ENCODE measurements at regions not wholly inside any gene's neighbourhood (a gene's known extent, or its start where the extent isn't known, plus 50 kb on each side); places are given as distances from the start of the nearest gene placed in this dataset.
"Not testable (repeated sequence)": the region's sequence is repeated elsewhere in the genome, so short reads cannot be mapped to it uniquely, and the experiment has no call there.

DNA sequence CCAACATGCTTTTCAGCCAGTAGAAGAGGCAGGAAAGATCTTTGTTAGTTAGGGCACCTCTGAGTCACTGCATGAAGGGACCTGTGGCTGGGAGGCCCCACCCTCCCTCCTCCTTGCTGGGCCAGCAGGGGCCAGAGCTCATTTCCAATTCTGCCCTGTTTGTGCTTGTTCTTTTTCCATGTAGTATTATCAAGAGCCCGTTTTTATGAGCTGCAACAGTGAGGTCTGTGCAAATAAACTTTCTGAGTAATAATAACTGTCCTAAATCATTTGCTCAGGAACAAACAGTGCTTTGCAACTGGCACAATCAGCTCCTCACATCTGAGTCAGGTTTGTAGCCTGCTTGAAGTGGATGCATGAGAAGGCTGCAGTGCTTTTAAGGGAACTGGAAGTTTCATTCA, 128.0 kb downstream of the ARL4C start:
- H3K9me3 ChIP-seq (ENCODE audit: control extremely low read depth in 1 of 5, control insufficient read depth in 4 of 5, insufficient read depth in 2 of 5, low read depth in 1 of 5, low read length in 4 of 5) = no peaks in the 10 kb centered on the region
- POLR2A ChIA-PET = no interaction called here
- peaks cover 0 to 14% (median 0%) of the 10 kb centered on the region in 5 experiments for H3K27me3 ChIP-seq (replicated peaks in 2 of 5; ENCODE audit: control insufficient read depth in 4 of 5, insufficient read depth in 5 of 5, low read length in 4 of 5)
- peak in 2 of 3 donors; percentile 24 to 38 for DNase-seq
- WGBS (ENCODE audit: insufficient coverage) = 50% methylated on average over 1 of the region's 1 CpG
- H3K4me1 ChIP-seq (ENCODE audit: control extremely low read depth in 1 of 4, control insufficient read depth in 4 of 4, insufficient read depth in 4 of 4, low read length in 3 of 4) = peaks cover 0 to 6% (median 0%) of the 10 kb centered on the region in 4 experiments
- H3K4me3 ChIP-seq (ENCODE audit: control insufficient read depth in 1 of 7, extremely low read depth in 1 of 7, insufficient read depth in 4 of 7, low read depth in 2 of 7, low read length in 6 of 7) = no peak overlapping the region
- no peak overlapping the region for H3K27ac ChIP-seq (ENCODE audit: insufficient read depth in 1 of 2, low read depth in 1 of 2, low read length in 2 of 2, poor library complexity in 1 of 2, severe bottlenecking in 2 of 2)
- CTCF ChIA-PET = no interaction called here
- no peaks in the 10 kb centered on the region for H3K36me3 ChIP-seq (ENCODE audit: control insufficient read depth in 4 of 4, insufficient read depth in 4 of 4, low read length in 3 of 4)

DNA sequence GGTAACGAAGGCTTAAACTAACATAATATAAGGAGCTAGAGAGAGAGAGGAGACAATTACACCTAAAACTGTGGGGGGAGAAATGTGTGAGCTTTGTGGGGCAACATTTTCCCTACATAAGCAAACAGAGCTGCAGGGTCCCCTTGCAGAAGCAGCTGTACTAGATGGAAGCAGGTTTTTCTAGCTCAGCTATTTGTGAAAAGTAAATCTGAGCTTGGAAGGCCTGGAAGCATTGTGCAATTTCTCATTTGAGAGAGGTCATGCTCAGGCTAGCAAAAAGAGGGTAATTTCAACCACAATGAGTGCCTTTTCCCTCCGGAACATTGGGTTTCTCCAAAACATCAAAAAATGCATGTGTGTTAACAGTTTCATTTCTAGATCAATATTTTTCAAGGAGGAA, 130.0 kb downstream of the ARL4C start:
- H3K4me1 ChIP-seq (ENCODE audit: control extremely low read depth in 1 of 4, control insufficient read depth in 4 of 4, insufficient read depth in 4 of 4, low read length in 3 of 4) = peaks cover 0 to 6% (median 0%) of the 10 kb centered on the region in 4 experiments
- ChIA-PET CTCF (no interaction called here), POLR2A (no interaction called here)
- no CpG with 5 or more reads among the region's 2 CpGs for WGBS (ENCODE audit: insufficient coverage)
- peaks cover 0 to 32% (median 0%) of the 10 kb centered on the region in 5 experiments for H3K27me3 ChIP-seq (replicated peaks in 2 of 5; ENCODE audit: control insufficient read depth in 4 of 5, insufficient read depth in 5 of 5, low read length in 4 of 5)
- no peak overlapping the region for H3K4me3 ChIP-seq (ENCODE audit: control insufficient read depth in 1 of 7, extremely low read depth in 1 of 7, insufficient read depth in 4 of 7, low read depth in 2 of 7, low read length in 6 of 7)
- no peak overlapping the region for H3K27ac ChIP-seq (ENCODE audit: insufficient read depth in 1 of 2, low read depth in 1 of 2, low read length in 2 of 2, poor library complexity in 1 of 2, severe bottlenecking in 2 of 2)
- no peak for DNase-seq
- H3K36me3 ChIP-seq (ENCODE audit: control insufficient read depth in 4 of 4, insufficient read depth in 4 of 4, low read length in 3 of 4) = no peaks in the 10 kb centered on the region
- no peaks in the 10 kb centered on the region for H3K9me3 ChIP-seq (ENCODE audit: control extremely low read depth in 1 of 5, control insufficient read depth in 4 of 5, insufficient read depth in 2 of 5, low read depth in 1 of 5, low read length in 4 of 5)

DNA sequence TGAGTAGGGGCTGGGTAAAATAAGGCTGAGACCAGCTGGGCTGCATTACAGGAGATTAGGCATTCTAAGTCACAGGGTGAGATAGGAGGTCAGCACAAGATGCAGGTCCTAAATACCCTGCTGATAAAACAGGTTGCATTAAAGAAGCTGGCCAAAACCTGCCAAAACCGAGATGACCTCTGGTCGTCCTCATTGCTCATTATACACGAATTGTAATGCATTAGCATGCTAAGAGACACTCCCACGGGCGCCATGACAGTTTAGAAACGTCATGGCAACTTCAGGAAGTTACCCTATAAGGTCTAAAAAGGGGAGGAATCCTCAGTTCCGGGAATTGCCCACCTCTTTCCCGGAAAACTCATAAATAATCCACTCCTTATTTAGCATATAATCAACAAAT, 132.2 kb downstream of the ARL4C start:
- ChIA-PET CTCF (no interaction called here), POLR2A (no interaction called here)
- Histone ChIP-seq H3K4me1 (ENCODE audit: control extremely low read depth in 1 of 4, control insufficient read depth in 4 of 4, insufficient read depth in 4 of 4, low read length in 3 of 4) (peaks cover 0 to 6% (median 0%) of the 10 kb centered on the region in 4 experiments), H3K9me3 (ENCODE audit: control extremely low read depth in 1 of 5, control insufficient read depth in 4 of 5, insufficient read depth in 2 of 5, low read depth in 1 of 5, low read length in 4 of 5) (no peaks in the 10 kb centered on the region), H3K27ac (ENCODE audit: insufficient read depth in 1 of 2, low read depth in 1 of 2, low read length in 2 of 2, poor library complexity in 1 of 2, severe bottlenecking in 2 of 2) (no peak overlapping the region), H3K36me3 (ENCODE audit: control insufficient read depth in 4 of 4, insufficient read depth in 4 of 4, low read length in 3 of 4) (no peaks in the 10 kb centered on the region), H3K27me3 (replicated peaks in 2 of 5; ENCODE audit: control insufficient read depth in 4 of 5, insufficient read depth in 5 of 5, low read length in 4 of 5) (peaks cover 0 to 35% (median 0%) of the 10 kb centered on the region in 5 experiments), H3K4me3 (ENCODE audit: control insufficient read depth in 1 of 7, extremely low read depth in 1 of 7, insufficient read depth in 4 of 7, low read depth in 2 of 7, low read length in 6 of 7) (no peak overlapping the region)
- no peak for DNase-seq
- 68% methylated on average over 8 of the region's 8 CpGs for WGBS (ENCODE audit: insufficient coverage)

DNA sequence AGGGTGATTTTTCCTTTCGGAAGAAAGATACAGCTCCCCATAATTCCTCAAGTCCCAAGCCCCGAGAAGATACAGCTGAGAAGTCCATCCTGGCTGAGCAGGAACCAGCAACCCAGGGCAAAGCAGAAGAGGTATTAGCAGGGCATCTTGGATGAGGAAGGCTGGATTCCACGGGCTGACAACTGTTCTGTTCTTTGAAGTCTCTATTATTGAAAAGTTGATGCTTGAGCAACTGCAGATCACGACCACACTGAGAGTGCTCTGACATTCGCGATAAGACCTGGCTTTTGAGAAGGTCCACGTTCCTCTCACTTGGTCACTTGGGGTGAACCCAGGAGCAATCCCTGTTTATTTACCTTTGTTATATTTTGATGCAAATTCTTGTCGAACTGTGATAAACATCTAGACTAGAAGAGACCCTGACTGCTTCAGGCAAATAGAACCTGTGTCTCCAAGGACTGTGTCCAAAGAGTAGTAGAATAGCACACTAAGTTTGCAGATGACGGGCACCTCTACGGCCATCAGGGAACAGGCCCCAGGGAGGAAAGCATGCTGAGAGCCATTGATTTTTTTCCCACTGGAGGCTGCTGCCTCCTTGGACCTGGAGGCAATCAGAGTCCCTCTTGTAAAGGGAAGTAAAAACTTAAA, 133.1 kb downstream of the ARL4C start:
- H3K9me3 ChIP-seq (ENCODE audit: control extremely low read depth in 1 of 5, control insufficient read depth in 4 of 5, insufficient read depth in 2 of 5, low read depth in 1 of 5, low read length in 4 of 5) = peaks cover 0 to 5% (median 0%) of the 10 kb centered on the region in 5 experiments
- H3K27ac ChIP-seq (ENCODE audit: insufficient read depth in 1 of 2, low read depth in 1 of 2, low read length in 2 of 2, poor library complexity in 1 of 2, severe bottlenecking in 2 of 2) = no peak overlapping the region
- no peak overlapping the region for H3K4me3 ChIP-seq (ENCODE audit: control insufficient read depth in 1 of 7, extremely low read depth in 1 of 7, insufficient read depth in 4 of 7, low read depth in 2 of 7, low read length in 6 of 7)
- CTCF ChIA-PET = no interaction called here
- no peaks in the 10 kb centered on the region for H3K36me3 ChIP-seq (ENCODE audit: control insufficient read depth in 4 of 4, insufficient read depth in 4 of 4, low read length in 3 of 4)
- DNase-seq = no peak
- 30% methylated on average over 8 of the region's 10 CpGs for WGBS (ENCODE audit: insufficient coverage)
- peaks cover 0 to 35% (median 0%) of the 10 kb centered on the region in 5 experiments for H3K27me3 ChIP-seq (replicated peaks in 2 of 5; ENCODE audit: control insufficient read depth in 4 of 5, insufficient read depth in 5 of 5, low read length in 4 of 5)
- POLR2A ChIA-PET = no interaction called here
- H3K4me1 ChIP-seq (ENCODE audit: control extremely low read depth in 1 of 4, control insufficient read depth in 4 of 4, insufficient read depth in 4 of 4, low read length in 3 of 4) = peaks cover 0 to 6% (median 0%) of the 10 kb centered on the region in 4 experiments

DNA sequence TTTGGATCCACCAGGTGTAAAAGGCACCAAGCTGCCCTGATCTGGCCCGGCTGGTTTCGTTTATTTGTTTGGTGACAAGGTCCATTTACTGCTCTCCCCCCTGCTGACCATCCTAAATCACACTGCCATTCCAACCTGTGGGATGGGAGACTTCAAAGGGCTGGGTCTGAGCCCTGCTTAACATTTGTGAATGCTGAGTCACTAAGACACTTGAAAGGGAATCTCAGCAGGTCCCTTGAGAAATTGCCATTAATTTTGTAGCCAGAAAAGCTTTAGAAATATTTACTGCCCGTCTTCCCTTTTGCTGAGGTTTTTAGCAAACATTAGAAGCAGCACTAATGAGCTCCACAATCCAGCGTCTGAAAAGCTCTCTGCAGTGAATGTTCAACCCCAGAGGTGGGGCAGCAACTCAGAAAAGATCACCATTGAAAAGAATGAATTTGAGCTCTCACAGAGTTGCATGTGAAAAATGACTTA, 133.8 kb downstream of the ARL4C start:
- no peak overlapping the region for H3K27ac ChIP-seq (ENCODE audit: insufficient read depth in 1 of 2, low read depth in 1 of 2, low read length in 2 of 2, poor library complexity in 1 of 2, severe bottlenecking in 2 of 2)
- H3K27me3 ChIP-seq (replicated peaks in 2 of 5; ENCODE audit: control insufficient read depth in 4 of 5, insufficient read depth in 5 of 5, low read length in 4 of 5) = peaks cover 0 to 34% (median 0%) of the 10 kb centered on the region in 5 experiments
- no peak for DNase-seq
- no peak overlapping the region for H3K4me3 ChIP-seq (ENCODE audit: control insufficient read depth in 1 of 7, extremely low read depth in 1 of 7, insufficient read depth in 4 of 7, low read depth in 2 of 7, low read length in 6 of 7)
- peaks cover 0 to 5% (median 0%) of the 10 kb centered on the region in 5 experiments for H3K9me3 ChIP-seq (ENCODE audit: control extremely low read depth in 1 of 5, control insufficient read depth in 4 of 5, insufficient read depth in 2 of 5, low read depth in 1 of 5, low read length in 4 of 5)
- WGBS (ENCODE audit: insufficient coverage) = 39% methylated on average over 3 of the region's 4 CpGs
- ChIA-PET POLR2A (interaction anchor here (0.6 kb wide), 1 partner anchor 39 kb away, joined by 4 read pairs; no protein-coding TSS in a partner anchor), CTCF (no interaction called here)
- H3K4me1 ChIP-seq (ENCODE audit: control extremely low read depth in 1 of 4, control insufficient read depth in 4 of 4, insufficient read depth in 4 of 4, low read length in 3 of 4) = no peaks in the 10 kb centered on the region
- no peaks in the 10 kb centered on the region for H3K36me3 ChIP-seq (ENCODE audit: control insufficient read depth in 4 of 4, insufficient read depth in 4 of 4, low read length in 3 of 4)

DNA sequence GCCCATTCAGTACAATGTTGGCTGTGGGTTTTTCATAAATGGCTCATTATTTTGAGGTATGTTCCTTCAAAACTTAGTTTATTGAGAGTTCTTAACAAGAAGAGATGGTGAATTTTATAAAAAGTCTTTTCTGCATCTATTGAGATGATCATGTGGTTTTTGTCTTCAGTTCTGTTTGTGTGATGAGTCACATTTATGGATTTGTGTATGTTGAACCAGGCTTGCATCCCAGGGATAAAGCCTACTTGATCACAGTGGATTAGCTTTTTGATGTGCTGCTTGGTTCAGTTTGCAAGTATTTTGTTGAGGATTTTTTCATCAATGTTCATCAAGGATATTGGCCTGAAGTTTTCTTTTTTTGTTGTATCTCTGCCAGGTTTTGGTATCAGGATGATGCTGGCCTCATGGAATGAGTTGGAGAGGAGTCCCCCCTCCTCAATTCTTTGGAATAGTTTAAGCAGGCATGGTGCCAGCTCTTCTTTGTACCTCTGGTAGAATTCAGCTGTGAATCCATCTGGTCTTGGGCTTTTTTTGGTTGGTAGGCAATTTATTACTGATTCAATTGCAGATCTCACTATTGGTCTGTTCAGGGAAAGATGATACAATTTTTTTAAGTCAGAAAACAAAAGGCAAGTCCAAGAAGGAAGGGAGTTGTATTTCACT, 136.4 kb downstream of the ARL4C start:
- CTCF ChIA-PET = interaction anchor here (1.4 kb wide), 1 partner anchor 14 kb away, joined by 4 read pairs; no protein-coding TSS in a partner anchor

DNA sequence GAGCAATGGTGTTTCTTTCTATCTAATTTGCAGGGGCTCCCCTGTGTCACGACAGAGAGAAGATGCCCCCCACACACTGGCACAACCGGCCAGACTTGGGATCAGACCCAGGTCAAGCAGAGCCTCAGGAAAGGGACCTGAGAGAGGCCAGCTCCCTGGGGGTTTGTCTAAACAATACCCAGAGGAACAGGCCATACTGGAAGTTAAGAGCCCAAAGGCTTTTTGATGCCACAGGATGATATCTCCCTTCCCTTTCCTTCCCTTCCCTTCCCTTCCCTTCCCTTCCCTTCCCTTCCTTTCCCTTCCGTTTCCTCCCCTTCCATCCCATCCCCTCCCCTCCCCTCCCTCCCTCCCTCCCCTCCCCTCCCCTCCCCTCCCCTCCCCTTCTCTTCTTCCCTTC, 139.2 kb downstream of the ARL4C start:
- ChIA-PET CTCF (no interaction called here), POLR2A (no interaction called here)
- peaks cover 0 to 18% (median 2%) of the 10 kb centered on the region in 5 experiments for H3K27me3 ChIP-seq (replicated peaks in 2 of 5; ENCODE audit: control insufficient read depth in 4 of 5, insufficient read depth in 5 of 5, low read length in 4 of 5)
- DNase-seq = no peak
- H3K9me3 ChIP-seq (ENCODE audit: control extremely low read depth in 1 of 5, control insufficient read depth in 4 of 5, insufficient read depth in 2 of 5, low read depth in 1 of 5, low read length in 4 of 5) = peaks cover 0 to 10% (median 5%) of the 10 kb centered on the region in 5 experiments
- H3K36me3 ChIP-seq (ENCODE audit: control insufficient read depth in 4 of 4, insufficient read depth in 4 of 4, low read length in 3 of 4) = no peaks in the 10 kb centered on the region
- peaks cover 0 to 8% (median 0%) of the 10 kb centered on the region in 4 experiments for H3K4me1 ChIP-seq (ENCODE audit: control extremely low read depth in 1 of 4, control insufficient read depth in 4 of 4, insufficient read depth in 4 of 4, low read length in 3 of 4)
- WGBS (ENCODE audit: insufficient coverage) = 91% methylated on average over 2 of the region's 3 CpGs
- no peak overlapping the region for H3K4me3 ChIP-seq (ENCODE audit: control insufficient read depth in 1 of 7, extremely low read depth in 1 of 7, insufficient read depth in 4 of 7, low read depth in 2 of 7, low read length in 6 of 7)
- no peak overlapping the region for H3K27ac ChIP-seq (ENCODE audit: insufficient read depth in 1 of 2, low read depth in 1 of 2, low read length in 2 of 2, poor library complexity in 1 of 2, severe bottlenecking in 2 of 2)

More for the DNA sequence above, 136.4 kb downstream of the ARL4C start:
- H3K36me3 ChIP-seq (ENCODE audit: control insufficient read depth in 4 of 4, insufficient read depth in 4 of 4, low read length in 3 of 4); H3K9me3 ChIP-seq (ENCODE audit: control extremely low read depth in 1 of 5, control insufficient read depth in 4 of 5, insufficient read depth in 2 of 5, low read depth in 1 of 5, low read length in 4 of 5); POLR2A ChIA-PET; DNase-seq; H3K27ac ChIP-seq (ENCODE audit: insufficient read depth in 1 of 2, low read depth in 1 of 2, low read length in 2 of 2, poor library complexity in 1 of 2, severe bottlenecking in 2 of 2); H3K4me1 ChIP-seq (ENCODE audit: control extremely low read depth in 1 of 4, control insufficient read depth in 4 of 4, insufficient read depth in 4 of 4, low read length in 3 of 4); H3K4me3 ChIP-seq (ENCODE audit: control insufficient read depth in 1 of 7, extremely low read depth in 1 of 7, insufficient read depth in 4 of 7, low read depth in 2 of 7, low read length in 6 of 7): not testable (repeated sequence)
- H3K27me3 ChIP-seq (replicated peaks in 2 of 5; ENCODE audit: control insufficient read depth in 4 of 5, insufficient read depth in 5 of 5, low read length in 4 of 5) = peaks cover 0 to 37% (median 2%) of the 10 kb centered on the region in 5 experiments
